OCI-LY7 (cell line): ENCODE measurements at regions not wholly inside any gene's neighbourhood (a gene's known extent, or its start where the extent isn't known, plus 50 kb on each side); places are given as distances from the start of the nearest gene placed in this dataset.

ENCODE experiments used
- EZH2phosphoT487 ChIP-seq: fragments of 200-600 bp; sonication (generic); IDR thresholded peaks from 2 replicates; pipeline ENCODE4 v1.6.1; 2018; ENCODE audit warnings: low read depth, borderline replicate concordance, mild to moderate bottlenecking, mixed run types, antibody characterized with exemption, low read length, moderate library complexity, mixed read lengths
- TF ChIP-seq, protein P1 (sequence below): fragments of 200-600 bp; sonication (generic); conservative IDR thresholded peaks from 2 replicates; pipeline ENCODE4 v1.5.1; 2014; ENCODE audit warnings: mild to moderate bottlenecking, antibody characterized with exemption, low read length, moderate library complexity, mixed read lengths

GRCh38 chr13:111006506-111007031, 91.7 kb upstream of the ANKRD10 start:
- TF ChIP-seq, protein P1, sequence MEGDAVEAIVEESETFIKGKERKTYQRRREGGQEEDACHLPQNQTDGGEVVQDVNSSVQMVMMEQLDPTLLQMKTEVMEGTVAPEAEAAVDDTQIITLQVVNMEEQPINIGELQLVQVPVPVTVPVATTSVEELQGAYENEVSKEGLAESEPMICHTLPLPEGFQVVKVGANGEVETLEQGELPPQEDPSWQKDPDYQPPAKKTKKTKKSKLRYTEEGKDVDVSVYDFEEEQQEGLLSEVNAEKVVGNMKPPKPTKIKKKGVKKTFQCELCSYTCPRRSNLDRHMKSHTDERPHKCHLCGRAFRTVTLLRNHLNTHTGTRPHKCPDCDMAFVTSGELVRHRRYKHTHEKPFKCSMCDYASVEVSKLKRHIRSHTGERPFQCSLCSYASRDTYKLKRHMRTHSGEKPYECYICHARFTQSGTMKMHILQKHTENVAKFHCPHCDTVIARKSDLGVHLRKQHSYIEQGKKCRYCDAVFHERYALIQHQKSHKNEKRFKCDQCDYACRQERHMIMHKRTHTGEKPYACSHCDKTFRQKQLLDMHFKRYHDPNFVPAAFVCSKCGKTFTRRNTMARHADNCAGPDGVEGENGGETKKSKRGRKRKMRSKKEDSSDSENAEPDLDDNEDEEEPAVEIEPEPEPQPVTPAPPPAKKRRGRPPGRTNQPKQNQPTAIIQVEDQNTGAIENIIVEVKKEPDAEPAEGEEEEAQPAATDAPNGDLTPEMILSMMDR = no peak
- no peak for TF ChIP-seq EZH2phosphoT487
